CD4-positive, alpha-beta T cell treated with Interleukin-10 for 1 hour (primary cell): ENCODE measurements at regions not wholly inside any gene's neighbourhood (a gene's known extent, or its start where the extent isn't known, plus 50 kb on each side); places are given as distances from the start of the nearest gene placed in this dataset.
"Not testable (repeated sequence)": the region's sequence is repeated elsewhere in the genome, so short reads cannot be mapped to it uniquely, and the experiment has no call there.

Source experiments
- DNase-seq: peaks from one replicate; pipeline ENCODE4 v3.0.0-alpha.2; 2020

DNA sequence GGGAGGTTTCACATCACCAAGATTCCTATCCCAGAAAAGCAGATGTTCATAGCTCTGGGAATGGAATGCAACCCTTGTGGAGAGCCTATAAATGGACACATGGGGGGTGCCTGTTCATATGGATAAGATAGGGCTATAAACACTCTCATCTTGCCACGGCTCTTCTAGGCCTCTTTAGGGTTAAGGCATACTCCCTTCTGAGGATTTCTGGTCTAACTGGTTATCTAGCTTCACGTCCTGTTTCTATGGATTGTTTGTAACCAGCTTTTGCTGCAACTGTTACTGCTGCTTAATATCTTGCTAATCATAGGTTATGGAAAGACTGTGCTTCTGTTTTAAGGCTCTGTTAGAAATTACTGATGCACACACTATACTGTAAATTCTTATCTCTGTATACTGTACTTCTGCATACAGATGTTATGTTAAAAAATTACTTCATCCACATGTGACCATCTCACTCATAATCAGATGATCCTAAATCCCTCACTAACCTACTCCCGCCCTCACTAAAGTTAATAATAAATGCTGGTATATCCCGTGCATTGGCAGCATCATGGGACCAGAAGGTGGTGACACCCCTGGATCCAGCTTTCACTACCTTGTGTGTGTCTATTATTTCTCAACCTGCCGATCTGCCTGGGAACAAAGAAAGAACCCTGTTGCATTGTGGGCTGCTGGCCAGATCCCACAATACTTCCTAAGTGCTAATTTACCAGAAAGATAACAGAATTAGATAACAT lies 68.7 kb downstream of the PRKAB2 start:
- not testable (repeated sequence) for DNase-seq

DNA sequence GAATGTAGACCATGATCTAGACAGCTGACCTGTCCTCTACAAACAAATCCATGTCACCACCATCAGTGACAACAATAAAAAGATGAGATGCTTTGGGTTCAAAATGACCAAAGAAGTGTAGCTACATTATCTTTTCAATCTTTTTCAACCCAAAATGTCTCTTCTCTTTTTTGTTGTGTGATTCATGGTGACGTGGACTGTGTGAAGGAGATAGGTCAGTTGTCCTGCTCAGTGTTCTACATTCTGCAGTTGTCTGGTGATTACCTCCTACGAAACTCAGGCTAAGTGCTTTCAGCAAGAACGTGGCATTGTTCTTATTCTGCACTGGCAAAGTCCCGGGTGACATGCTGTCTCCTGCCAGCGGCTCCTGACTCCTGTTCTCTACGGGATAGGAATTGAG lies 73.1 kb downstream of the PRKAB2 start:
- DNase-seq = no peak

DNA sequence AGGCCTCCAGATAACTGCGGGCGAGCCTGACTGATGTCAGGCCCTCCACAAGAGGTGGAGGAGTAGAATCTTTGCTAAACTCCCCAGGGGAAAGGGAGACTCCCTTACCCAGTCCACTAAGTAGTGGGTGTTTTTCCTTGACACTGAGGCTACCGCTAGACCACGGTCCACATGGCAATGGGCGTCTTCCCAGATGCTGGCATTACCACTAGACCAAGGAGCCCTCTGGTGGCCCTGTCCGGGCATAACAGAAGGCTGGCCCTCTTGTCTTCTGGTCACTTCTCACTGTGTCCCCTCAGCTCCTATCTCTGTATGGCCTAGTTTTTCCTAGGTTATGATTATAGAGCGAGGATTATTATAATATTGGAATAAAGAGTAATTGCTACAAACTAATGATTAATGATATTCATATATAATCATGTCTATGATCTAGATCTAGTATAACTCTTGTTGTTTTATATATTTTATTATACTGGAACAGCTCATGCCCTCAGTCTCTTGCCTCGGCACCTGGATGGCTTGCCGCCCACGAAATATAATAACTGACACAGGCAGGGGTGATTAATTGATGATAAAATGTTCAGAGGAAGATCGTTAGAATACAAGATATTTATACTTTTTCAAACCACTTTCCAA lies 73.8 kb downstream of the PRKAB2 start:
- DNase-seq = peak; percentile 24

DNA sequence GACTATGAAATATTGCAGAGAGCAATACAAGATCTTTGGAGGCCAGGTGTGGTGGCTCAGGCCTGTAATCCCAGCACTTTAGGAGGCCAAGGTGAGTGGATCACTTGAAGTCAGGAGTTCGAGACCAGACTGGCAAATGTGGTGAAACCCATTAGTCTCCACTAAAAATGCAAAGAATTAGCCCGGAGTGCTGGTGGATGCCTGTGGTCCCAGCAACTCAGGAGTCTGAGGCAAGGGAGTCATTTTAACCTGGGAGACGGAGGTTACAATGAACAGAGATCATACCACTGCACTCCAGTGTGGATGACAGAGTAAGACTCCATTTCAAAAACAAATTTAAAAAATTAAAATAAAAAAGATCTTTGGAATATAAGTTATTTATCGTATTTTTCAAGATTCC lies 76.6 kb downstream of the PRKAB2 start:
- no peak for DNase-seq

DNA sequence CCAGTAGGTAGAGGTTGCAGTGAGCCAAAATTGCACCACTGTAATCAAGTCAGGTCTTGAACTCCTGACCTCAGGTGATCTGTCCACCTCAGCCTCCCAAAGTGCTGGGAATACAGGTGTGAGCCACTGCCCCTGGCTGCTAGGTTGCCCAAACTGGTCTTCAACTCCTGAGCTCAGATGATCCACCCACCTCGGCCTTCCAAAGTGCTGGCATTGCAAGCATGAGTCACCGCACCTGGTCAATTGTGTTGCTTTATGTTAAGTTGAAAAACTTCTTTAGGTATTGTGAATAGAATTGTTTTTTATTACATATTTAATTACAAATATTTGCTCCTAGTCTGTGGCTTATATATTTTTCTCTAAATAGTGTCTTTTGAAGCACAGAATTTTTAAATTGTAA lies 80.5 kb downstream of the PRKAB2 start:
- DNase-seq = no peak

DNA sequence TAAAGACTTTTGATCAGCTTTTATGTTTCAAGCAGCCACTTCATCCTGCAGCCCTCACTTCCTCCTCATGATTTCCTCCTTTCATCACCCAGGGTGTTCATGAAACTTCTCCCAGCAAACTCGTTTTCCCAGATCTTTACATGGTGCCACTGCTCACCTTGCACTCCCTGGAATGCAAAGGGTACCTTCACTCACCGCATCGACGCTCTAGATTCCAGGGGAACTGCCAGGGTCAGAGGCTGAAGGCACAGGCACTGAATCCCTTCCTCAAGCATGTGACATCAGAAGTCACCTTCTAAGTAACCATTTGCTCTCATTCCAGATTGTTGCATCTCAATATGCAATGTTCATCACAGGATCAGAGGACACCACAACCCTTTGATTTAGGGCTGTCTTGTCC lies 82.8 kb downstream of the PRKAB2 start:
- DNase-seq = no peak

DNA sequence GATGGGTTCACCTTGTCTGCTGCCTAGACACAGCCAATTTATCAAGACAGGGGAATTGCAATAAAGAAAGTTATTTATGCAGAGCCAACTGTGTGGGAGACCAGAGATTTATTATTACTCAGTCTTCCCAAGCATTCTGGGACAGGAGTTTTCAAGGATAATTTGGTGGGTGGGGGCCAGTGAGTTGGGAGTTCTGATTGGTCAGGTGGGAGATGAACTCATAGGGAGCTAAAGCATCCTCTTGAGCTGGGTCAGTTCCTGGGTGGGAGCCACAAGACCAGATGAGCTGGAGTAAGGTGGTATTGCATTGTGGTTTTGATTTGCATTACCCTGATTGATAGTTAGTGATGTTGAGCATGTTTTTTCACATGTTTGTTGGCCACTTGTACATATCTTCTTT lies 86.1 kb downstream of the PRKAB2 start:
- no peak for DNase-seq

DNA sequence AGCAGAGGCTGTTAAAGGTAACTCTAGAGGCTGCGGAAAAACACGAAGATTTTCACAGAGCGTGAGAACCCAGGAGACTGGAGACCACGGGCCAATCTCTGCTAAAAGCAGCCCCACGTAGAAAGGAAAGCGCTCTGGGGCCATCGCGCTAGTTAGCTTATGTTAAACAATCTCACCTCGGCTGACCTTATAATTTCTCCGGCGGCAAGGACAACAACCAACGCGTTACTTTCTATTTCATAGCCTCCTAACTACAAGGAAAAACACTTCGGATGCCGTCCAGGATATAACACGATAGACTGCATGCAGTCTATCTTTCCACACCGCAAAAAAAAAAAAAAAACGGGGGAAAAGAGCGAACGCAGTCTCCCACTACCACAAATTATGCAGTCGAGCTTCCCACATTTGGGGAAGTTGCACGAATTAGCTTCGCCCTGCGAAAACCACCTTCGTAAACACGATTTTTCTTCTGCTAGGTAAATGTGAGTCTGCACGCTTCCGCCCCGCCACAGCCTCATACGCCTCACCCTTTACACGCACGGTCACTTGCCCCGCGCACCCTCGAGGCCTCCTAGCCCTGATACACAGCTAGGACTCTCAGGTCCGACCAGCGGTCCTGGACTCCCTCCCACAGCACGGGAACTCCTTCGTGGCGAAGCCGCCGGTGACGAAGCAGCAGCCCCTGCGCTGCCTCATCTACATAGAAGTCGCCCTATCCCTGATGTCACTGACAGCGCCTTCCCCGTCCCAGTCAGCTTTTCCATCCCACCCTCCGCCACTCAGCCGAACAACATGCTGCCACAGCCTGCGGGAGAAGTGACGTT lies 87.8 kb downstream of the PRKAB2 start:
- DNase-seq = peak; percentile 76

DNA sequence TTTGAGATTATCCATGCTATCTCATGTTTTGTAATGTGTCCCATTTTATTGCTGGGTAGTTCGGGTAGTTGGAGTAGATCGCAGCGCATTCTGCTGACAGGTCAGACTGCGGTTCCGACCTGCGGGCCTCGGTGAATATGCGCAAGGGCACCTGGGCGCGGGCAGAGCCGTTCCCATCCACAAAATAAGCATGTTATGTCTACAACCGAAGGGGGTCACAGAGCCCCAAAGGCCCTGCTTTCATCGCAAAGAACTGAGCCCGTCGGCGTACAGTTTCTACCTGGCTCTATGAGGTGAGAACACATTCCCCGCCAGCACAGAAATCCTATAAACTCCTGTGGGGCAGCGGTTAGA lies 88.4 kb downstream of the PRKAB2 start:
- DNase-seq = no peak

DNA sequence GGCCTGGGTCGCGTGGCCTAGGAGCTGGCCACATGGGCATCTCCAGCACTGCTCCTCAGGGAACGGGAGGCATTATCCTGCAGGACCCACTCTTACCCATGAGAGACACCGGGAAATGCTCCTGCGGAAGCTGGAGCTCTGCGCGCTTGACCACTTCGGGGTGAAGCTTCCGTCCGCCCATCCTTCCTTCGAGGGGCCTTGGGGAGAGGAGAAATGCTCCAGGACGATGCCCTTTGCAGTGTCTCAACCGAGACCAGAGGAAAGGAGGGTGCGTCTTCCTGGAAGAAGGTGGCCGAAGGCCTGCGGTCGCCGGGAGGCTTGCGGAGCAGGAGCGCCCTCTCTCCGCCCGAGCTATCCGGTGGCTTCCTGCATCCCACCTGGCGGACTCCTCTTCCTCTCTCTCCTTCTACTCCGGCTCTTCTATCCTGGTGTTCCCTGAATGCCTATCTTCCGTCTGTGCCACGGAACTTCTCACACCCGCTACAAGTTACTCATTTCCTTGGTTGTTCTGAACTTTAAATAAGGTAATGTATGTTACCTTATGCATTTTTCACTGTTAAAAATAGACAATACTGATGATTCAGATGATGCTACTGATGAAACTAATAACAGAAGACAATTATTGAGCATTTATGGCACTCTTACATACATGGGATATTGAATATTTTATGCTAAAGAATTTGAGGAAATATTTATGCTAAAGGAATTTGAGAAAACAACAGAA lies 91.4 kb downstream of the PRKAB2 start:
- DNase-seq = no peak

DNA sequence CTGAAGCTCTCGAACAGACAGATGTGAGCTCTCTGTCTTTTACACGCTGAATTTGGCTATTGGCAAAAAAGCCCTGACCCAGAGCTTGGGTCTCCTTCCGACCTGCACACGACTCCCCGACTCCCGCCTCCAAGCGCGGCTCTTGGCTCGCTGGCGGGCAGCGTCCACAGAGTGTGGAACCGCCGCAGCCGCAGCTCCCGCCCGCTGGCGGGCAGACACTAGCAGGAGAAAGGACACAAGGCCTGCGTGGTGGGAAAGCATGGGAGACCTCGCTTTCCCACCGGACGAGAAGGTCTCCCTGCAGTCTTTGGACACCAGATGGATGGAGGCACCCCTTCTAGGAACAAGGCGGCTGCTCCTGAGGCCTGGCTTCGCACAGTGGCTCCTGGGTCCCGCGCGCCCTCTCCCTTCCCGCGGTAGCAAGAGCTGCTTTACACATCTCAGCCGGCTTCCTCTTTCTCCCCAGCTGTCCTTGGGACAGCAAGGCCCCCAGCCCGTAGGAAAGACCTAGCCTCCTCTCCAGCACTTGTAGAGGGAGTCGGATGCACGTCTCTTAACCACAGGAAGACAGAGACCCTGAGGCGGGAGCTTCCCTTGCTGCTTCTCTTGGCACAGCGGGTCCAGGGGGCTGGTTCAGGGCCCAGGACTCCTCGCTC lies 92.1 kb downstream of the PRKAB2 start:
- no peak for DNase-seq

DNA sequence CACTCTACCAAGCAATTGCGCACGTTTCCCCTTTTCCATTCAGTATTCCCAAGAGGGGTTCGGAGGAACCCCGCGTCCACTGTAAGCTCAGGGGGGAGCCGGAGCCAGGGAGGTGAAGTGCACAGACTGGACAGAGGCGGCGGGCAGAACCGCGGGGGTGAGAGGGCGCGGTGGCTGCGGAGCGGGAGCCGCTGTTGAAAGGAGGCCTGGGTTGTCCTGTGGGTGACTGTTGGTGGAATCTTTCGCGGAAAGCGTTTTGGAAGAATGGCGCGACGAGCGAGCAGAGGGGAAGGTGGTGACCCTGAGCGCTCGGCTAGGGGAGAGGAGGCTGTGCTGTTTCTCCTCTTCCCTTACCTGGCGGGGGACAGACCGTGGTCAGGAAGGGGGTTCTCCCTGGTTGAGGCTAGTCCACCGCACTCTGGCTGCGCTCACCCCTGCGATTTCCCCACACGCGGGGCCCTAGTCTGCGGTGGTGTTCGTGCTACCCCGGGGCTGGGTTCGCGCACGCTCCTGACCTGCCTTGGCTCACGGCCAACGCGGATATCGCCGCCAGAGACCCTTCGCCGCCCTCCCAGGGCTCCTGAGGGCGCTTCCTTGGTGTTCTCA lies 92.8 kb downstream of the PRKAB2 start:
- peak; percentile 17 for DNase-seq

DNA sequence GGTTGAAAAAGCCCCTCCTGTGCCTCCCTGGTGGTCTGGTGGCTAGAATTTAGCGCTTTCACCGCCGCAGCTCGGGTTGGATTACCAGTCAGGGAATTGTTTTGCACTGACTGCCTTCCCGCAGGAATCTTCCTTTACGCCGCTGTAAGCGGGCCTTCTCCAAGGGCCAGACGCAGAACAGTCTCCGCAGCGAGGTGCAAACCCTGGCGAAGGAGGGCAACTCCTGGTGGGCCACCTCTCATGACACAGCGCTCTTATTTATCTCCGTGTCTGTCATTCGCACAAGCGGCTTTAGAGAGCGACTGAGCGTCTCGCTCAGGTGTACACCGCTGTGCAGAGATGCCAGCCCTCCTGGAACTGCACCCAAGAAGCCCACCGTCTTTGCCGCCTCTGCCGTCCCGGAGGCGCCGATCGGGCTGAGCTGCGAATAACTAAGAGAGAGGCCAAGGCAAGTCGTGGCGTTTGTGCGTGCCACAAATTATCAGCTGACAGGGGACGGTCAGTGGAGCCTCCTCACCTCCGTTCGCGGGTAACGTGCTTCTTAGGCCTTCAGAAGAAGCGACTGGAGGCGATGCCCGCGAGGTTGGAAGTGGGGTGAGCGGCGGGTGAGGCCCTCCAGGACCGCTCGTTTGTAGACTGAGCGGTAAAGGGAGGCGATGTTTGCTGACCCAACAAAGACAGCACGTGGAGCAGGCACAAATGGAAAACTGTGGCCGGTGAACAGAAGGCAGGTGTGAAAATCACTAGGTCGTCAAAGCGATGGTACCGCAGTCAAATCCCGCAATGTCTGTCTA lies 93.5 kb downstream of the PRKAB2 start:
- no peak for DNase-seq

DNA sequence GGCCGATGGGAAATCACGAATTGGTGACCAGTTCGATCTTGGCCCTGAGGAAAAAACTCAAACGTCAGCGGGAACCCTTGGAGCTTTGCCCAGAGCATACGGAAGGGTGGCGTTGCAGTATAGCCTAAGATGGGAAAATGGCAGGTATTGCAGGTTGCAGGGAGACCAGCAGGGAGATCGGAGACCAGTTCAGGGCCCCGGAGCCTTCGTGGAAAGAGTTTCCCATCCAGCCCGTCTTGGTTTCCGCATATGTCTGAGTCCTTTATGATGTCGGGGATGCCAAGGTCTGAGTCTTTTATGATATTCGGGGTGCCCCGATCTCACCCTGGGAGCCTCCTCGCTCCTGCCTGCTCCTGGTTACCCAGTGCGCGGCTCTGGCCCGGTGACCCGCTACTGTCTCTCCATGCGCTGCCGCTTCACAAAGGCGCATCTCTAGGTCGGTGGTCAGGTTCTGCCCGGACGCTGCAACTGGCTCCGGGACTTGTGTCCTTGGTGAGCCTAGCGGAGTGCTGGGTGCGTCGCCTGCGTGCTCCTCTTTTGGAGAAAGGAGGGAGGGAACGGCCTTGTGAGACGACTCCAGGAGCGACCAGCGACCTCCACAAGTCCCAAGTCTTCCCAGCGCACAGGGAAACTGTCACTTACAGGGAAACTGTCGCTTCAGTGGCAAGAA lies 94.2 kb downstream of the PRKAB2 start:
- DNase-seq = no peak

DNA sequence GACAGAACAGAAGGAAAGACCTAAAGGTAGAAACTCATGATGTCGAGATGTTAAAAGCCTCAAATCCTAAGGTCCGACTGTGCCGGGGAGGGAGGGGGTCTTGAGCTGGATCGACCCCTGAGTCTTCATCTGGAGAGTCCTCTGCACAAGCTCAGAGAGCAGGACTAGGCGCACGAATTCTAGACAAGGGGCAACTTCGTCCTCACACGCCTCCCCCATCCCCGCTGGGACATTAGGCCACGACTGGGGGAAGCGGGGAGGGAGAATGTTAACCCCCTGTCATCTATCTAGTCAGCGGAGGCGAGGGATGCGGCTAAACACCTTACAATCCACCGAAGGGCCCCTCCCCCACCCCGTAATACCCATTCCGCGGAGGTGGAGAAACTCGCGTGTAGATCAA lies 94.7 kb downstream of the PRKAB2 start:
- no peak for DNase-seq

DNA sequence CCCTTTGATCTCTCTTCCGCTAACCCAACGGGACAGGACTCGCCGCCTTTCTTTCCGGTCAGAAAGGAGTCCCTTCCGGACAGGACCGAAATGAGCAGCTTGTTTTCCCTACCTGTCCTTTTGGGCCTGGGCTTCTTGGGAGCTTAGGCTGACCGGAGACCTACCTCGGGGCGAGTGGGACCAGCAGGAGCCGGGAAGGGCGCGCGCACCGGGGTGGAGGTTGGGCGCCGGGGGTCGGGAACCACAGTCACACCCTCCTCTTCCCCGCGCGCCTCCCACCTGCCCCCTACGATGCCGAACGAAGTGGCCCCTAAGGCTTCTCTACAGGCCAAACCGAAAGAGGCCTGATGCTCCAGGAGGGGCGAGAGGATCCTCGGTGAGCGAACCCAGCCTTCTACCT lies 95.2 kb downstream of the PRKAB2 start:
- DNase-seq = no peak

DNA sequence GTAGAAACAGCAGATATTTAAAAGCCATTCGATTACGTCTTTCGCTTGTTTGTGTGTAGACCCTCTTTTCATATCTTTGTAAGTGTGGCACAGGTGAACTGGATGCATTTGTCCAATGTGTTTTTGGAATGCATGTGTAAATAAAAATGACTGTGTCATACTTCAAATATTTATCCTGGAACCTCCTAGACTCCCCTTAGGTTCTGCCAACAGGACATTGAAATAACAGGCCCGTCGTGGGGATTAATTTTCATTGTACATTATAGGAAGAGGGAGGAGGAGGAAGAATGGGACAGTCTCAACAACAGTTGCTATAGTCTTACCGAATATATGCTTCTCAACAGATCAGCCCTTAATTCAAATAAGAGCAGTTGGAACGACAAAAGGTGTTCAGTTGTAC lies 95.8 kb downstream of the PRKAB2 start:
- DNase-seq = no peak

DNA sequence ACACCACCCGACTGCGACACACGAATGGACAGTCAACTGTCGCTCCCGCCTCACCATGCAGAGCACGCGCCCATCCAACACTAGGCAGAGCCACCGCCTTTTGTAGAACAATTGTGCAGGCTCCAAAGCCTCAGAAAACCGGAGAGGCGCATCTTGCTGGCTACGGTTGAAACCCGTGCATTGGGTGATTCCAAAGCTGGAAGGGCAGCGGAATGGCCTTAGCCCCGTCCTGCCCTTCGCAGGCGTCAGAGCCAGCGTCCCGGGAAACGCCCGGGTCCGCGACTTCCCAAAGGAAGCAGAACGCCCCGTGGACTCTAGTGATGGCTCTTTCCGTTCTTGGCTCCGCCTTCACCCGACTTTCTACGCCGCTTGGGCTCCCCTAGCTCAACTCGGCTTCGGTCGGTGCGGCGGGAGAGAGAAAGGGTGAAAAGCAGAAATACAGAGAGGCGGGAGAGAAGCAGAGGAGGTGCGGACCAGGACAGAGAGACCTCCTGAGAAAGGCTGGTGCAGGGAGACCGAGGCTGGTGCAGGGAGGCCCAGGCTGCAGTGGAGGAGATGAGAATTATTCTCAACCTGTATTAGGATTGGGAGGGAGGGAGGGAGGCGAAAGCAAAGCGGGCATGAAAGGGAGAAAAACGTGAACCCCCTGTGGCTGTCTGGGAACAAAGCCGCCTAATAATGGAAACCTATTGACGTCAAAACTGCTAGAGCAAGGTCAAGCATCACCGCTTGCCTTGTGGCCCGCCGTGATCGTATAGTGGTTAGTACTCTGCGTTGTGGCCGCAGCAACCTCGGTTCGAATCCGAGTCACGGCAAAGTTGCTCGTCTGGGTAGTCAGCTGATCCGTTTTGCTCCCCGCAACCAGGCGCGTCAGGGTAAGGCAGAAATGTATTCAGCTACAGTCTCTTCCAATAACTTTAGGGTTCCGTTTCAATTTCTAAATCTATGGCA lies 99.5 kb downstream of the PRKAB2 start:
- DNase-seq = peak; percentile 29

DNA sequence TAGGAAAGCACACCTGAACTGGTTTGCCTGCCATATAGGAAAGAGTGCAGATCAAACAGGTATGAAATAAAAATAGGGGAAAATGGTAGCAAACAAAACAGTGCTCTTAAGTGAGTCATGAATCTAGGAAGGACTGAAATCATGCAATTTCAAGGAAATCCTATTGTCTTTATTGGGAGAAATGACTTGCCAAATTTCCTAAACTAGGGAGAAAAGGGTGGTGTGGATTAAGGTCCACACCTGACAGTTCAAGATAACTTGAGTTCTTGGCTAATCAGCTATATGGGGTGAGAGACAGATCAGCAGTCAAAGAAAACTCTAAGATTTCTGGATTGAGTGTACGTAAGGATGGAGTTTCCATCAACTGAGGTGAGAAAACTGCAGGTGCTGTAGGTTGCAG lies 101.1 kb downstream of the PRKAB2 start:
- no peak for DNase-seq

DNA sequence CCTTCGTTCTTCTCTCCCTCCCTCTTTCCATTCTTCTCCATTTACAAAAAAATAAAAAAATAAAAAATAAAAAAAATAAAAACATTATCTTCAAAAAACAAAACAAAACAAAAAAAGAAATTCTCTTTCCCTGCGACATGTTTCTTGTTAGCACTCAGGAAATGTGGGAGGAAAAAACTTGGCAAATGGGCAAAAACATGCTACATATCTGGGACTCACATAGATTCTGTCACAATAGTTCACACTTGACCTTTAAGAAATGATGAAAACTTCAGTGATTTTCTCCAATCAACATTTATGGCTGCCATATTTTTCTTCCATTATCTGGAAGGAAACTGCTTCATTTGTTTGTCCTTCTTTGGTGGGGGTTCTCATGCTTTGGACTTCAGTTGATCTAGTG lies 109.3 kb downstream of the PRKAB2 start:
- DNase-seq = no peak
